Smooth muscle cell (in vitro differentiated cells): ENCODE measurements at regions not wholly inside any gene's neighbourhood (a gene's known extent, or its start where the extent isn't known, plus 50 kb on each side); places are given as distances from the start of the nearest gene placed in this dataset.

ENCODE experiments used
- DNase-seq: peaks from one replicate; lab custom pipeline; 2025; ENCODE audit not compliant: unreplicated experiment; lab: John Stamatoyannopoulos, UW
- H2AFZ ChIP-seq: fragments of 200-600 bp; sonication (generic); 2 replicates; pipeline ENCODE4 v1.6.0; 2016; ENCODE audit warnings: antibody characterized with exemption, low read depth, mild to moderate bottlenecking
- H3F3A ChIP-seq: fragments of 200-600 bp; sonication (generic); 2 replicates; pipeline ENCODE4 v1.6.0; 2017; ENCODE audit warnings: antibody characterized with exemption, low read depth
- H3K27ac ChIP-seq: fragments of 200-600 bp; sonication (generic); 2 replicates; pipeline ENCODE4 v1.5.1; 2016; ENCODE audit warnings: low read depth, mild to moderate bottlenecking
- H3K27me3 ChIP-seq: fragments of 200-600 bp; sonication (generic); 2 replicates; pipeline ENCODE4 v1.6.1; 2016; ENCODE audit warnings: low read depth, mild to moderate bottlenecking
- H3K36me3 ChIP-seq: fragments of 200-600 bp; sonication (generic); 2 replicates; pipeline ENCODE4 v1.5.1; 2016; ENCODE audit warnings: low read depth
- H3K4me1 ChIP-seq: fragments of 200-600 bp; sonication (generic); 2 replicates; pipeline ENCODE4 v1.5.1; 2016; ENCODE audit warnings: low read depth
- H3K4me2 ChIP-seq: fragments of 200-600 bp; sonication (generic); 2 replicates; pipeline ENCODE4 v1.6.0; 2016; ENCODE audit warnings: mild to moderate bottlenecking
- H3K4me3 ChIP-seq: fragments of 200-600 bp; sonication (generic); 2 replicates; pipeline ENCODE4 v1.5.1; 2016; ENCODE audit warnings: mild to moderate bottlenecking
- H3K79me2 ChIP-seq: fragments of 200-600 bp; sonication (generic); 2 replicates; pipeline ENCODE4 v1.6.0; 2016; ENCODE audit warnings: low read depth, mild to moderate bottlenecking
- H3K9ac ChIP-seq: fragments of 200-600 bp; sonication (generic); 2 replicates; pipeline ENCODE4 v1.6.0; 2016; ENCODE audit warnings: low read depth
- H3K9me3 ChIP-seq: fragments of 200-600 bp; sonication (generic); replicated peaks from 2 replicates; pipeline ENCODE4 v1.5.1; 2016; ENCODE audit warnings: low read depth
- H4K20me1 ChIP-seq: fragments of 200-600 bp; sonication (generic); 2 replicates; pipeline ENCODE4 v1.6.0; 2016; ENCODE audit warnings: low read depth
- WGBS: methylation state at CpG from one replicate; pipeline ENCODE4 v1.1.7; 2016; ENCODE audit warnings: low lambda C conversion rate; 5-methylcytosine and 5-hydroxymethylcytosine counted together
- TF ChIP-seq, protein P1 (sequence below): fragments of 200-600 bp; sonication (generic); IDR thresholded peaks from 2 replicates; pipeline ENCODE4 v1.5.1; 2017; ENCODE audit warnings: borderline replicate concordance, mild to moderate bottlenecking, antibody characterized with exemption; ENCODE audit not compliant: insufficient read depth, poor library complexity, severe bottlenecking

GRCh38 chr11:130649801-130650200, 201.4 kb downstream of the ADAMTS15 start:
- 57% methylated on average over 3 of the region's 3 CpGs for WGBS
- Histone ChIP-seq H3K79me2 (no peaks in the 10 kb centered on the region), H3K4me3 (no peak overlapping the region), H3F3A (no peaks in the 10 kb centered on the region), H3K9ac (no peak overlapping the region), H3K9me3 (no peaks in the 10 kb centered on the region), H2AFZ (no peak overlapping the region), H4K20me1 (no peaks in the 10 kb centered on the region), H3K36me3 (no peaks in the 10 kb centered on the region), H3K27me3 (no peaks in the 10 kb centered on the region), H3K27ac (peak overlapping the region; percentile 50), H3K4me1 (peaks cover 3% of the 10 kb centered on the region), H3K4me2 (no peak overlapping the region)
- TF ChIP-seq, protein P1, sequence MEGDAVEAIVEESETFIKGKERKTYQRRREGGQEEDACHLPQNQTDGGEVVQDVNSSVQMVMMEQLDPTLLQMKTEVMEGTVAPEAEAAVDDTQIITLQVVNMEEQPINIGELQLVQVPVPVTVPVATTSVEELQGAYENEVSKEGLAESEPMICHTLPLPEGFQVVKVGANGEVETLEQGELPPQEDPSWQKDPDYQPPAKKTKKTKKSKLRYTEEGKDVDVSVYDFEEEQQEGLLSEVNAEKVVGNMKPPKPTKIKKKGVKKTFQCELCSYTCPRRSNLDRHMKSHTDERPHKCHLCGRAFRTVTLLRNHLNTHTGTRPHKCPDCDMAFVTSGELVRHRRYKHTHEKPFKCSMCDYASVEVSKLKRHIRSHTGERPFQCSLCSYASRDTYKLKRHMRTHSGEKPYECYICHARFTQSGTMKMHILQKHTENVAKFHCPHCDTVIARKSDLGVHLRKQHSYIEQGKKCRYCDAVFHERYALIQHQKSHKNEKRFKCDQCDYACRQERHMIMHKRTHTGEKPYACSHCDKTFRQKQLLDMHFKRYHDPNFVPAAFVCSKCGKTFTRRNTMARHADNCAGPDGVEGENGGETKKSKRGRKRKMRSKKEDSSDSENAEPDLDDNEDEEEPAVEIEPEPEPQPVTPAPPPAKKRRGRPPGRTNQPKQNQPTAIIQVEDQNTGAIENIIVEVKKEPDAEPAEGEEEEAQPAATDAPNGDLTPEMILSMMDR: no peak
- no peak for DNase-seq

- no peak overlapping the region for H3K4me2 ChIP-seq
- no peak overlapping the region for H3K4me3 ChIP-seq
- no peaks in the 10 kb centered on the region for H3K9me3 ChIP-seq
- WGBS: 45% methylated on average over 8 of the region's 8 CpGs
- no peak overlapping the region for H3K9ac ChIP-seq
- DNase-seq: no peak
- no peak overlapping the region for H2AFZ ChIP-seq
- no peaks in the 10 kb centered on the region for H3K36me3 ChIP-seq
- TF ChIP-seq, protein P1: no peak
- H3K79me2 ChIP-seq: no peaks in the 10 kb centered on the region
- peaks cover 3% of the 10 kb centered on the region for H3K4me1 ChIP-seq
- H3K27ac ChIP-seq: peak overlapping the region; percentile 50
- H4K20me1 ChIP-seq: no peaks in the 10 kb centered on the region
- H3K27me3 ChIP-seq: no peaks in the 10 kb centered on the region
- H3F3A ChIP-seq: no peaks in the 10 kb centered on the region
Observed at GRCh38 chr11:130650456-130651030, 202.1 kb downstream of the ADAMTS15 start.

GRCh38 chr11:130651066-130651855, 202.8 kb downstream of the ADAMTS15 start:
- Histone ChIP-seq H3K9ac (no peak overlapping the region), H2AFZ (no peak overlapping the region), H3K9me3 (no peaks in the 10 kb centered on the region), H3K4me3 (no peak overlapping the region), H3K36me3 (no peaks in the 10 kb centered on the region), H3K27me3 (no peaks in the 10 kb centered on the region), H3K79me2 (no peaks in the 10 kb centered on the region), H3K4me1 (peaks cover 3% of the 10 kb centered on the region), H4K20me1 (no peaks in the 10 kb centered on the region), H3K27ac (no peak overlapping the region), H3F3A (no peaks in the 10 kb centered on the region), H3K4me2 (no peak overlapping the region)
- 90% methylated on average over 9 of the region's 9 CpGs for whole genome bisulfite sequencing
- DNase-seq: no peak
- TF ChIP-seq, protein P1: no peak
